Mesothelial cell of epicardium (in vitro differentiated cells): ENCODE measurements at regions not wholly inside any gene's neighbourhood (a gene's known extent, or its start where the extent isn't known, plus 50 kb on each side); places are given as distances from the start of the nearest gene placed in this dataset.

Experiments
- DNase-seq, 2 experiments: peaks; one replicate each; pipeline ENCODE4 v3.0.0; 2021; ENCODE audit warnings: low spot score in 2 of 2; ENCODE audit not compliant: unreplicated experiment in 2 of 2
- H3K27ac Mint-ChIP-seq: 2 replicates; pipeline ENCODE4 v1.8.0; 2021; ENCODE audit warnings: mixed read lengths
- H3K27me3 Mint-ChIP-seq: 2 replicates; pipeline ENCODE4 v1.8.0; 2021; ENCODE audit warnings: low read depth, mixed read lengths
- H3K36me3 Mint-ChIP-seq: 2 replicates; pipeline ENCODE4 v1.8.0; 2021; ENCODE audit warnings: mixed read lengths
- H3K4me1 Mint-ChIP-seq: 2 replicates; pipeline ENCODE4 v1.8.0; 2021; ENCODE audit warnings: mixed read lengths
- H3K4me3 Mint-ChIP-seq: 2 replicates; pipeline ENCODE4 v1.8.0; 2021; ENCODE audit warnings: mild to moderate bottlenecking, moderate library complexity, mixed read lengths
- H3K9me3 Mint-ChIP-seq: 2 replicates; pipeline ENCODE4 v1.8.0; 2021; ENCODE audit warnings: mixed read lengths
- TF ChIP-seq, protein P1 (sequence below): fragments of 200-600 bp; sonication (generic); IDR thresholded peaks from one replicate; pipeline ENCODE4 v1.5.0; 2021; ENCODE audit warnings: antibody characterized with exemption; ENCODE audit not compliant: unreplicated experiment

DNA sequence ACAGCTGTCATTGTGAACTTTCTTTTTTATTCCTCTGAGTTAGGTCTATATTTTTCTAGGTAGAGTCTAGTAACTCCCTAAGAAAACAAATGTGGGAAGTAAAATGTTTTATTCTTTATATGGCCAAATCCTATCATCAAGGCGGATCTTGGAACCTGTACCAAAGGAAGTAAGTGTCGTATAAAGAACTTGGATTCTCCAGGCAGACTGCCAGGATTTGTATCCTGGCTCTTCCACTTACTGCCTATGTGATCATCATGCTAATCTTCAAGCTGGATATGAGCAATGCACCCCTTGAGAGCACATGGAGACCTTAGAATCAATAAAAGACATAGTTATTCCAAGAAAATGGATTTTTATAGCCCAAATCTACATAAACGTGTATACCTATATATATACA lies 286.5 kb downstream of the PCDH17 start:
- Mint-ChIP-seq H3K27ac (no peak overlapping the region), H3K4me1 (no peaks in the 10 kb centered on the region), H3K9me3 (no peaks in the 10 kb centered on the region), H3K4me3 (no peak overlapping the region), H3K27me3 (no peaks in the 10 kb centered on the region), H3K36me3 (no peaks in the 10 kb centered on the region)
- TF ChIP-seq, protein P1, sequence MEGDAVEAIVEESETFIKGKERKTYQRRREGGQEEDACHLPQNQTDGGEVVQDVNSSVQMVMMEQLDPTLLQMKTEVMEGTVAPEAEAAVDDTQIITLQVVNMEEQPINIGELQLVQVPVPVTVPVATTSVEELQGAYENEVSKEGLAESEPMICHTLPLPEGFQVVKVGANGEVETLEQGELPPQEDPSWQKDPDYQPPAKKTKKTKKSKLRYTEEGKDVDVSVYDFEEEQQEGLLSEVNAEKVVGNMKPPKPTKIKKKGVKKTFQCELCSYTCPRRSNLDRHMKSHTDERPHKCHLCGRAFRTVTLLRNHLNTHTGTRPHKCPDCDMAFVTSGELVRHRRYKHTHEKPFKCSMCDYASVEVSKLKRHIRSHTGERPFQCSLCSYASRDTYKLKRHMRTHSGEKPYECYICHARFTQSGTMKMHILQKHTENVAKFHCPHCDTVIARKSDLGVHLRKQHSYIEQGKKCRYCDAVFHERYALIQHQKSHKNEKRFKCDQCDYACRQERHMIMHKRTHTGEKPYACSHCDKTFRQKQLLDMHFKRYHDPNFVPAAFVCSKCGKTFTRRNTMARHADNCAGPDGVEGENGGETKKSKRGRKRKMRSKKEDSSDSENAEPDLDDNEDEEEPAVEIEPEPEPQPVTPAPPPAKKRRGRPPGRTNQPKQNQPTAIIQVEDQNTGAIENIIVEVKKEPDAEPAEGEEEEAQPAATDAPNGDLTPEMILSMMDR, result no peak
- no peak for DNase-seq

GRCh38 chr13:57918913-57919312 lies 287.4 kb downstream of the PCDH17 start:
- H3K4me3 Mint-ChIP-seq, result no peak overlapping the region
- H3K9me3 Mint-ChIP-seq, result no peaks in the 10 kb centered on the region
- H3K36me3 Mint-ChIP-seq, result no peaks in the 10 kb centered on the region
- no peaks in the 10 kb centered on the region for H3K4me1 Mint-ChIP-seq
- TF ChIP-seq, protein P1, result no peak
- no peaks in the 10 kb centered on the region for H3K27me3 Mint-ChIP-seq
- no peak overlapping the region for H3K27ac Mint-ChIP-seq
- DNase-seq, result no peak

DNA sequence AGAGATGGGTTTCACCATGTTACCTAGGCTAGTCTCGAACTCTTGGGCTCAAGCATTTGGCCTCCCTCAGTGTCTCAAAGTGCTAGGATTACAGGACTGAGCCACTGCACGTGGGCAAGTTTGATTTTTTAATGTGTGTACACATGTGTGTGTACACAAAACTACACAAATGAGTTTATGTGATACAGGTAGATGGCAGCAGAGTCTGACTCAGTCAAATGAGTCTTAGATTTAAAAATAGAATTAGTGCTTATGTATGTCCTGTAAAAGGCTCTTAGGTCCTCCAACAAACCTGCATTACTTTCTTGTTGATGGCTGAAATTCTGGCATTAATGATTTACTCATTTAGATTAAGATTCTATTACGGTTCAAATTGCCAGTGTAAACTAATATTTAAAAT lies 293.7 kb downstream of the PCDH17 start:
- no peak for DNase-seq
- Mint-ChIP-seq H3K27ac (no peak overlapping the region), H3K36me3 (no peaks in the 10 kb centered on the region), H3K9me3 (no peaks in the 10 kb centered on the region), H3K4me3 (no peak overlapping the region), H3K4me1 (no peaks in the 10 kb centered on the region), H3K27me3 (no peaks in the 10 kb centered on the region)
- TF ChIP-seq, protein P1, result no peak

GRCh38 chr13:57925751-57926150 lies 294.2 kb downstream of the PCDH17 start:
- Mint-ChIP-seq H3K9me3 (no peaks in the 10 kb centered on the region), H3K27ac (no peak overlapping the region), H3K4me3 (no peak overlapping the region), H3K4me1 (no peaks in the 10 kb centered on the region), H3K36me3 (no peaks in the 10 kb centered on the region), H3K27me3 (no peaks in the 10 kb centered on the region)
- DNase-seq, result no peak
- TF ChIP-seq, protein P1, result no peak

- H3K27ac Mint-ChIP-seq, result no peak overlapping the region
Observed at GRCh38 chr13:57932061-57932460, 300.5 kb downstream of the PCDH17 start.

More at GRCh38 chr13:57932061-57932460, 300.5 kb downstream of the PCDH17 start:
- no peak for DNase-seq
- no peaks in the 10 kb centered on the region for H3K36me3 Mint-ChIP-seq
- H3K4me3 Mint-ChIP-seq, result no peak overlapping the region
- no peaks in the 10 kb centered on the region for H3K4me1 Mint-ChIP-seq
- H3K27me3 Mint-ChIP-seq, result no peaks in the 10 kb centered on the region
- no peaks in the 10 kb centered on the region for H3K9me3 Mint-ChIP-seq
- TF ChIP-seq, protein P1, result no peak
